Ovary (tissue), 3 donors: ENCODE measurements at regions not wholly inside any gene's neighbourhood (a gene's known extent, or its start where the extent isn't known, plus 50 kb on each side); places are given as distances from the start of the nearest gene placed in this dataset.

Experiments used
- CTCF ChIP-seq, 3 donors: fragments of 450-650 bp in 2 of 3; fragments of 200-600 bp in 1 of 3; IDR thresholded peaks; one replicate each; pipeline versions ENCODE4 v1.5.1 to v1.8.0; 2016 to 2022; ENCODE audit warnings: antibody characterized with exemption in 3 of 3, mild to moderate bottlenecking in 1 of 3
- EP300 ChIP-seq: sonication (generic); formaldehyde crosslinking; IDR thresholded peaks from one replicate; pipeline ENCODE4 v1.6.1; 2017; ENCODE audit warnings: antibody characterized with exemption
- POLR2A ChIP-seq: fragments of 450-650 bp; IDR thresholded peaks from one replicate; pipeline ENCODE4 v1.6.1; 2017; ENCODE audit warnings: antibody characterized with exemption, mild to moderate bottlenecking, moderate library complexity
- donor health status: DM: no; HTN: no; CAD: no.

- TF ChIP-seq CTCF (IDR thresholded peaks at IDR 0.05) (no peak), POLR2A (no peak), EP300 (no peak)
These were observed 63.7 kb upstream of the SLC22A23 start for GRCh38 chr6:3520281-3521230.
